VCaP (cell line): ENCODE measurements at regions not wholly inside any gene's neighbourhood (a gene's known extent, or its start where the extent isn't known, plus 50 kb on each side); places are given as distances from the start of the nearest gene placed in this dataset.

Experiments
- H3K27ac ChIP-seq: fragments of 450-650 bp; 2 replicates; pipeline ENCODE4 v1.5.1; 2017
- TF ChIP-seq, protein P1 (sequence below): fragments of 450-650 bp; conservative IDR thresholded peaks from 2 replicates; pipeline ENCODE4 v1.5.1; 2017; ENCODE audit warnings: mild to moderate bottlenecking, moderate library complexity

DNA sequence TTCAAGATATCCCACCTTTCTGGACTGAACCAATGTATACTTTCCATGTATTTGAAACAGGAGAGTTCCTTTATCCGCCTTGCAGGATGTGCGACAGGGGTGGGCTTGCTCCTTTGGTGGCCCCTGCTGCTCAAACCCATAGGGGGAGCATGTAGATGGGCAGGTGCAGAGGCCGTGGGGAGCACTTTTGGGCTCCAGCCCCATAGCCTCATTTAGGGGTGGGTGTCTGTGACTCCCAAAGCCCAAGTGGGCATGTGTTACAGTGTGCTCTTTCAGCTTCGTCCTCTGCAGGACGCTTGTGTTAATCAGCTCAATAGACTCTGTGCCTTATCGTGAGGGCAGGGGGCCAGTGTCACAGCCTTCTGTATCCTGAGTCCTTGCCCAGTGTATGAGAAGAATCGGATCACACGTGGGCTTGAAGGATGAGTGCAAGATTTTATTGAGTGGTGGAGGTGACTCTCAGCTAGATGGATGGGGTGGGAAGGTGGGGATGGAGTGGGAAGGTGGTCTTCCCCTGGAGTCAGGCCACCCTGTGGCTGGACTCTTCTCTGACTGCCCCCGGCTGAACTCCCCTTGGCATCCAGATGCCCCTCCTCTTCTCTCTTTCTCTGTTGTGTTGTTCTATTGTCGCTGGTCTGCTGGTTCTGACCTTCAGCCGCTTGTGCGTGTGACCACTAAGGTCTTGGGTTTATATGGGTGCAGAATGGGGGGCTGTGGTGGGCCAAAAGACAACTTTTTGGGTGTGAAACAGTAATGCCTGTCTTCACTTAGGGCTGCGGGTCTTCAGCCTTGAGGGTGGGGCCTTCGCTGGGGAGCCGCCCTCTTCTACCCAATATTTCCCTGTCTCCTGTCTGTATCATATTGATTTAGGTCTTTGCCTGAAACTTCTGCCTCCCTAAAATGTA is 262.2 kb downstream of the GLRX3 start:
- no peak overlapping the region for H3K27ac ChIP-seq

DNA sequence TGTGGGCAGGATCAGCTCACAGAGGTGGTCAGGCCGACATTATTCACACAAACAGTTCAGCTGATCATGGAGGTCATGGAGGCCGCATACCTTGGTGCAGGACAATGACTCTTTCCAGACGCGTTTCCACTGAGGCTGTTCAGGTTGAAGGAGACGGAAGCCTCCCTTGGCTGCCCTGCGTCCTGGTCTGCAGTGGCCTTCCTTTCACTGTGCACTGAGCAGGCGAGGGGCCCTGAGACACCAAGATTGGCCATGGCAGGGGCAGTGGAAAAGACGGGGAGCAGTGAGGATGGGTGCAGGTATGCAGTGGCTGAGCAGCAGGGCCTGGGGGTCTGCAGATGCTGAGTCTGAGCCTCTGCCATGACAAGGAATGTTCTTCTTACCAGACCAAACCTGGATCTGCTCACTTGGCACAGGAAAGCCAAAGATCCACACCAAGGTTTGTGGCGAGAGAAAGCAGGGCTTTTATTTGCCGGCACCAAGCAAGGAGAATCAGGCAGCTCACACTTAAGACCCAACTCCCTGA is 263.3 kb downstream of the GLRX3 start:
- TF ChIP-seq, protein P1, sequence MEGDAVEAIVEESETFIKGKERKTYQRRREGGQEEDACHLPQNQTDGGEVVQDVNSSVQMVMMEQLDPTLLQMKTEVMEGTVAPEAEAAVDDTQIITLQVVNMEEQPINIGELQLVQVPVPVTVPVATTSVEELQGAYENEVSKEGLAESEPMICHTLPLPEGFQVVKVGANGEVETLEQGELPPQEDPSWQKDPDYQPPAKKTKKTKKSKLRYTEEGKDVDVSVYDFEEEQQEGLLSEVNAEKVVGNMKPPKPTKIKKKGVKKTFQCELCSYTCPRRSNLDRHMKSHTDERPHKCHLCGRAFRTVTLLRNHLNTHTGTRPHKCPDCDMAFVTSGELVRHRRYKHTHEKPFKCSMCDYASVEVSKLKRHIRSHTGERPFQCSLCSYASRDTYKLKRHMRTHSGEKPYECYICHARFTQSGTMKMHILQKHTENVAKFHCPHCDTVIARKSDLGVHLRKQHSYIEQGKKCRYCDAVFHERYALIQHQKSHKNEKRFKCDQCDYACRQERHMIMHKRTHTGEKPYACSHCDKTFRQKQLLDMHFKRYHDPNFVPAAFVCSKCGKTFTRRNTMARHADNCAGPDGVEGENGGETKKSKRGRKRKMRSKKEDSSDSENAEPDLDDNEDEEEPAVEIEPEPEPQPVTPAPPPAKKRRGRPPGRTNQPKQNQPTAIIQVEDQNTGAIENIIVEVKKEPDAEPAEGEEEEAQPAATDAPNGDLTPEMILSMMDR = no peak
- no peak overlapping the region for H3K27ac ChIP-seq

More for the DNA sequence above, 262.2 kb downstream of the GLRX3 start:
- TF ChIP-seq, protein P1 = no peak

DNA sequence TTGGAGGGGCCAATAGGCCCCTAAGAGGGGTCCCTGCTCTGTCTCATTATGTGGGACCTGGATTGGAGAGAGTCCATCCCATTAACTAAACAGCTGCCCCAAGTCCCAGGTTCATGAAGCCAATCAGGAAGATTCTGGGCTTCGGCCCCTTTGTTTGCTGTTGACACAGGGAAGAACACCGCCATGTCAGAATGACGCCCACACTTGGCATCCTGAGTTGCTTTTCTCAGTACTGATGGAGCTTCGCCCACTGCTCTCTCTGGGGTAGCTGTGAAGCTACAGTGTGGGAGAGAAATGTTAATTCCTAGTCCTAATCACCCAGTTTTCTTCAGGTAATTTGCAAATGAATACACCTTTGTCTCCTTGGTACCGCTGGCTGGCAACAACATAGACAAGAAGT is 264.7 kb downstream of the GLRX3 start:
- TF ChIP-seq, protein P1 = no peak
- H3K27ac ChIP-seq = no peak overlapping the region

DNA sequence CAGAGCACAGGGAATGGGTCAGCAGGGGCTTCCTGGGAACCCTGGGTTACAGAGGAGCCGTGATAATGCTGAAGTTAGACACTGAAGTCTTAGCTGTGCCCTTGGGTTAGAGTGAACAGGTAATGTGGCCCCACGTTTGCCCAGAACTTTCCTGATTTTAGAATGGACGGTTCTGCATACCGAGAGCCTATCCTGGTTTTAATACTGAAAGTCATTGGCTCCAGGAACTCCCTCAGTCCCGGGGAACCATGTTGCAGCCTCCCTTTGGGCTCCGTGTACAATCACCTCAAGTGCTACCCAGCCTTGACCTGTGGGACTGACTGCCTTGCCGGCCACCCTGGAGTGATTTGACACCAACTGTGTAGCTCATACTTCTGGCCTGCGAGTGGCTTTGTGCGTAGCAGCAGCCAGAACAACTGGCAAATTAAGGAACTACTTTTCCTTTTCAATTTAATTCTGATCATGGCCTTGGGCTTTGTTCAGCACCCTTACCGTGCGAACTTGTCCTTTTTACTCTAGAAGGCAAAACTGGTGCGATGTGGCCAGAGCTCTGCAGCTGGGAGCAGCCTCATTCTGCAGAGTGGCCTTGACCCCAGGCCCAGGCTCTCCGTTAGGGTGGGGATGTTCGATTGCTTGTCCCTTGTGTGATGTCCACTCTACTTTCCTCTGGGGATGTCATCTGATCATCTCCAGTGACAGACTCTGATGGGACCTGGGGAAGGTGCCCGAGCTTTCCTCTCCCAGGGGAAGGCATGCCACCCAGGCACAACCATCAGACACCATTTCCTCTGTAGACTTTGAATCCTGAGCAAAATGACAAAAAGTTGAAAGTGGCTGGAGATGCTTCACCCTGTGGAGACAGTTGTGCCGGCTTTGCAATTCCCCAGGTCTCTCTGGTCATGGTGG is 265.9 kb downstream of the GLRX3 start:
- H3K27ac ChIP-seq = no peak overlapping the region
- TF ChIP-seq, protein P1 = no peak

DNA sequence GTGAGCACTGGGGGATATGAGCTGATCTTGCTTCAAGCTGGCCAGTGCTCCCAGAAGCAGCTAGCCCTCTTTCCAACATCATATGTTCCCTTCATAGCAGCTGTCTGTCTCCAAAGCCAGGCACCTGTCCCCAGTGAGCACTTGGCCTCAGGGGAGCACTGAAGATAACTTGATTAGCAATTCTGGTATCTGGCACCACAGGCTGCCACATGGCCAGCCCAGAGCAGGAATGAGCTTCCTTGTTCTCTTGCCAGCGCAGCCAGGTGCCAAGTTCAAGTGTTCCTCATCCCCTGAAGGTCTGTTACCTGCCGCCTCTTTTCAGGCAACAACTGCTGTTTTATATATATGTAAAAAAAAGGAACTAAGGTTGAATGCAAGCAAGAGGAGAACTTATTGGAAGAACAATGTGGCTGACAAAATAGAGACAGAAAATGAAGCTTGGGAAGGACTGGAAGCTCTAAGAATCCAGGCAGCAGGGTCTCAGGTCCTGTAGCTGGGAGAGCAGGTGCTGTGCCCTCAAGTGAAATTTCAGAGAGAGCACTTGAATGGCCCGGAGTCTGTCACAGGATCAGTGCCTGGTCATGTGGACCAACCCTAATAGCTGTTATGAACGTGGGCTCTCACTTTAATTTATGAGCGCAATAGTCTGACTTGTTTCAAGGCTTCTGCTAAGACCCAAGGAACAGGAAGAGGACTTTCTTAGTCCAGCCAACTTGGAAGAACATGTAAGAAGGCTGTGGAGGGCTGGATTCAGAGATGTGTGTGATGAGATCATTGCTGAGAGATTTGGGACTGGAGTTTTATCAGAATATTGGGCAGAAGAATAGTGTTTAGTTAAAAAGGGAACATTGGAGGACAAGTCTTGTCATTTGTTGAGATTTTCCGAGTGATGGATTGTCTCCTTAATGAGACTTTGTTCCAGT is 267.2 kb downstream of the GLRX3 start:
- TF ChIP-seq, protein P1 = no peak

DNA sequence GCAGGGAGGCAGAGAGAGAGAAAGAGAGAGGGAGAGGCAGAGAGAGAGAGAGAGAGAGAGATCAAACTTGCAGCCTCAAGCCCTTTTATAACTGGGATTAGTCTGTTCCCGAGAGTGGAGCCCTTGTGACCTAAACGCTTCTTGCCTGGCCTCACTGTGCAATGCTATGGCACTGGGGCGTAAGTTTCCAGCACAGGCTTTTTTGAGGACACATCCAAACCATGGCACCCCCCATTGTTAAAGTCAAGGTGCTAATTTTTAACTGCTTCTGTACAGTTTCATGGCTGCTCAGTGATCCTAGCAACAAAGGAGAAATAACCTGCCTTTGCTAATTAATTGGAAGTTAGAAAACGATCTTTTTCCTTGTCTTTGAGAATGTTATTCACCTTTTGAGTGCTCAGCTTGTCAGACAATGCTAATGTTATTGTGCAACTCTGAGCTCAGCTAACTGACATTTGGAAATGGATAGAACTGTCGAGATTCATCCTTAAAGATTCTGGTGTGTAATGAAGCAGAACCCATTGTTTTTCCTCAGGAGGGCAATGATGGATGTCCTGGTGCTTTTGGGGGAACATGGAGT is 268.4 kb downstream of the GLRX3 start:
- H3K27ac ChIP-seq = no peak overlapping the region
- TF ChIP-seq, protein P1 = no peak

More for the DNA sequence above, 267.2 kb downstream of the GLRX3 start:
- H3K27ac ChIP-seq = no peak overlapping the region
